Choroid plexus epithelial cell (primary cell): ENCODE measurements at regions not wholly inside any gene's neighbourhood (a gene's known extent, or its start where the extent isn't known, plus 50 kb on each side); places are given as distances from the start of the nearest gene placed in this dataset.
A peak's percentile ranks its signal among the peaks of the same experiment; 100 is the strongest.

ENCODE experiments used
- DNase-seq: peaks from one replicate; pipeline ENCODE4 v3.0.0-alpha.2; 2010; ENCODE audit warnings: low read depth
- H3K4me3 ChIP-seq: 2 replicates; pipeline ENCODE4 v1.5.1; 2011; ENCODE audit warnings: low read depth, mild to moderate bottlenecking, control low read depth, low read length, moderate library complexity
- TF ChIP-seq, protein P1 (sequence below): conservative IDR thresholded peaks from 2 replicates; pipeline ENCODE4 v1.5.1; 2011; ENCODE audit warnings: low read depth, mild to moderate bottlenecking, control low read depth, inconsistent platforms, low read length, moderate library complexity

DNA sequence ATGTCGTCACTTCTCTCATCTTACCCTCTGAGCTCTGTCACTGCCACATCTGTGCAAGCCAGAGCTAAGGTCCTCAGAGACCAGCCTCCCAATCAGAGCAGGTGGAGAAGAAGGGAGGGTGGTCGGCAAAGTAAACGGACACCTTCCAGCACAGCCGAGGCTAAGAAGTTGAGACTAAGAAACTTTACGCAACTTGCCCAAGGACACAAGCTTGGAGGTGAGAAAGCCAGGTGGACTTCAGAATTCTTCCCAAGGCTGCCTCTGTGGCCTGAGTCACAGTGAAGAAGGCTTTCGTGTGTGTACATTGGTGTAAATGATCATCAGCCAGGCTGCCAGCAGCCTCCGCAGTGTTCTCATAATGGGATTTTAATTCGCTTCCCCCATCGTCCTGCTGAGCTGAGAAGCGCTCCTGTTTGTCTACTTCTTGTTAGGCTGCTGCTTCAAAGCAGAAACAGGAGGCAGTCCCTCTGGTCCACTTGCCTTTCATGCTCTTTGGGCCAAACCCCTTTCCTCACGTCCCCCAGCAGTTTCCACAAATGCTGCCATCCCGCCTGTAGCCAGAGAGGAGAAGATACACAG, 125.0 kb upstream of the RPL38 start:
- DNase-seq, result no peak
- no peak overlapping the region for H3K4me3 ChIP-seq
- TF ChIP-seq, protein P1, sequence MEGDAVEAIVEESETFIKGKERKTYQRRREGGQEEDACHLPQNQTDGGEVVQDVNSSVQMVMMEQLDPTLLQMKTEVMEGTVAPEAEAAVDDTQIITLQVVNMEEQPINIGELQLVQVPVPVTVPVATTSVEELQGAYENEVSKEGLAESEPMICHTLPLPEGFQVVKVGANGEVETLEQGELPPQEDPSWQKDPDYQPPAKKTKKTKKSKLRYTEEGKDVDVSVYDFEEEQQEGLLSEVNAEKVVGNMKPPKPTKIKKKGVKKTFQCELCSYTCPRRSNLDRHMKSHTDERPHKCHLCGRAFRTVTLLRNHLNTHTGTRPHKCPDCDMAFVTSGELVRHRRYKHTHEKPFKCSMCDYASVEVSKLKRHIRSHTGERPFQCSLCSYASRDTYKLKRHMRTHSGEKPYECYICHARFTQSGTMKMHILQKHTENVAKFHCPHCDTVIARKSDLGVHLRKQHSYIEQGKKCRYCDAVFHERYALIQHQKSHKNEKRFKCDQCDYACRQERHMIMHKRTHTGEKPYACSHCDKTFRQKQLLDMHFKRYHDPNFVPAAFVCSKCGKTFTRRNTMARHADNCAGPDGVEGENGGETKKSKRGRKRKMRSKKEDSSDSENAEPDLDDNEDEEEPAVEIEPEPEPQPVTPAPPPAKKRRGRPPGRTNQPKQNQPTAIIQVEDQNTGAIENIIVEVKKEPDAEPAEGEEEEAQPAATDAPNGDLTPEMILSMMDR, result no peak

DNA sequence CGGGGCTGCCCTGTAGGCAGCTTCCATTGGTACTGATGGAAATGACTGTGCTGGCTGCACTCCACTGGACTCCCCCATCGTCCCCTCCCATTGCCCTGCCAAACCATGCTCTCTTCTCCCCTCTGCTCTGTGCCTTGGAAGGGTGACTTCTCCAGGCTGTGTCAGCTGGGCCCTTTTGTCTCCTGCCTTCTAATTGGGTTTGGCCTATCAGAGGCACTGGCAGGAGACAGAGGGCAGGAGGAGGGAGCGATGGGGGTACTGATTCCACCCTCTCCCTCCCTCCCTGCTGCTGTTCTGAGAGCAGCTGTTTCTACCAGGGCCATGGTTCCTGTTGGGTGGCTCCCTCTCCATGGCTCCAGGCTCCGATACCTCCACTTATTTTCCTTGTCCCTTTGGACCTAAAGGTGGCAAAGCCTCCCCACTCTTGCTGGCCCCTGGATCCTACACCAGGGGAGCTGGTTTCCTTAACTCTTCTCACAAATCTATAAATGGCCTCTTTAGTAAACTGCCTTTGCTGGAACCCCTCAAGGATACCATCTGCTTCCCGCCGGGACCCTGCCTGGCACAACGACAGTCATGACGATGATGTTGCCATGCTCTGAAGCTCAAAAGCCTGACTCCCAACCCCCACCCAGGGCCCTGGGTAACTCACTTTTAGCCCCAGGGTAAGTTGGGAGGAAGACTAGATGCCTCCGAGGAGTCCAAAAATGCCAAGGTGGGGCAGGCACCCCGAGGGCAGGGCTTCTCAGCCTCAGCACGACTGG, 123.8 kb upstream of the RPL38 start:
- H3K4me3 ChIP-seq, result no peak overlapping the region
- TF ChIP-seq, protein P1, result no peak
- DNase-seq, result no peak

DNA sequence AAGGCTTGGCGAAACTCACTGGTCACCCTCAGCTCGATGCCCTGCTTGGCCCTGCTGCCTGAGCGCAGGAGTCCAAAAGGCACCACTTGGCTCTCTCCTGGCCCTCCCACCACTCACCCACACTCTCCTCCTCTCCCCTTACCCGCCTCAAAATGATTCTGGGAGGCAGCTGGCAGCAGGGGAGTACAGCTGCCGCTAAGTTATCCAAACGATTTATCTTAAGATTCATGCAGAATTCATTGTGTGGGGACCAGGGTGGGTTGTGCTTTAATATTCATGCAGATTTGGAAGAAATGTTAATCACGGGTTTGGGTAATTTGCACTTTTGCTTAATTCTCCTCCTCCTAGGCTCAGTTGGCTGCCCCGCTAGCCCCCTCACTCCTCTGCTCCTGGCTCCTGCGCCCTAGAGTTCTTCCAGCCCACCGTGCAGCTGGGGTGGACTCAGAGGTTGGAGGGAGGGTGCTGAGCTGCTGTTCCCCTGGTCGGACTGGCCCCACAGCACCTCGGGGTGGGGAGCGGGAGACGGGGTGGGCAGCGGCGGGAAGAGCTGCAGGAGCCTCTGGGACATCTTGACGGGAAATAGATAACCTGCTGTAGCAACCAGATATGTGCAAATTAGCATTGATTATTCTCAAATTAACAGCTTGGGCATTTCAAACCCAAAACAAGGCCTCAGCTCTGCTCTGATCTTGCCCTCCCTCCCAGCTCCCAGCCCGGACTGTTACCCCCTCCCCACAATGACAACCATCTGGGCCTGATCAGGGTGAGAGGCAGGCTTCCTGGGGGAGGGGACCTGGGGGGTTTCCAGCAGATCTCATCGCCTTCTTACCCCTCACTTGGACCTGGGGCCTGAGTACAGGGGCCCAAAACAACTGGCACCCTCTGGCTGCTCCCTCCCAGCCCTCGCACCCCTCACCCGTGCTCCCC, 122.6 kb upstream of the RPL38 start:
- H3K4me3 ChIP-seq, result no peak overlapping the region
- DNase-seq, result no peak
- TF ChIP-seq, protein P1, result no peak

DNA sequence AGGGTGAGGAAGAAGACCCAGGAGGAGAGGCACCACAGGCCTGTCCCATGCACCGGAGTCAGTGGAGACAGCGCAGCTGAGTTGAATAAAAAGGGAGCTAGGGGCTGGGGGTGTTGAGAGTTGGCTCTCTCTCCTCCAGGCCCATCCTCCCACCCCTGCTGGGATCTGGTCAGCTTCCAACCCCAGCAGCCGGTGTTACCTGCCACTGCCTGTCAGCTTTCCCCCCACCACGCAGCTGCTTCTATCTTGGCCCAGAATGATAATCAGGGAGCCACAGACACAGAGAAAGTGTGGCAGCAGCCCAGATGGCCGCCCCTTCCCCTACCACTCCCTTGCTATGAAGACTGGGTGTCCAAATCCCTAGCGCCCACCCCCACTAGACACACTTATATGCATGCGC, 120.6 kb upstream of the RPL38 start:
- no peak for DNase-seq
- TF ChIP-seq, protein P1, result no peak
- H3K4me3 ChIP-seq, result no peak overlapping the region

DNA sequence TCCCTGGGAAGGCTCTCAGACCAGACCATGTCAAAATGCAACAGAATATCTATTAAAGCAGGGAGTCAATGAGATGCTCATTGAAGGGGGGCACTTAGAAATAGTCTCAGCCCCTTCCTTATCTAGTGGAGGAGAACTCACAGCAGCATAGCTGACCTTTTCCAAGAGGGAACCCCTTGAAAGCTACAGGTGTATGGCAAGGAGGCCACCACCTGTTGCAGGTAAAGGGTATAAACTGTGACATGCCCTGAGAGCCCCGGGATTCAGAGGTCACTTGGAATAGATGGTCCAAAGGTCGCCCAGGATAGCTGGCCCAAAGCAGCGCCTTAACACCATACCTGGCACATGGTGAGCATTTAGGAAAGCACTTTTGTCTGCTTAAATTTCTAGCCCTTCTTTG, 120.2 kb upstream of the RPL38 start:
- no peak overlapping the region for H3K4me3 ChIP-seq
- no peak for DNase-seq
- TF ChIP-seq, protein P1, result no peak

DNA sequence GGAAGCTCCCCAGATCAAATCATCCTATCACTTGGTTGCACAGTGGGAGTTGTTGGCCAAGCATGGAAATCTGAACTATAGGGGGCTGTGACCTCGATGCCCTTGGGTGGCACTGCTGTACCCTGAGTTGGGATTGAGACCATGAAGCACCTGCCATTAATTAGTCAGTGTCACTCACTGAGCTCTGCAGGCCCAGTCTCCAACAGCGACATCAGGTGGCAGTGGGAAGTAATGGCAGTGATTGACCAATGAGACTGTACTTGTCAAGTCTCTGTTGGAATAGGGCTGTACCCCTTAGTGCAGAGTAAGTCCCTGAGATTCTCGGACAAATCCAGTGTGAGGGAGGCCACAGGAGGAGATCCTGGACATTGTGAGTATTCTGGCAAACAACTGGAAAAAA, 118.0 kb upstream of the RPL38 start:
- TF ChIP-seq, protein P1, result peak; percentile 29
- DNase-seq, result peak; percentile 2
- H3K4me3 ChIP-seq, result no peak overlapping the region
